Putamen (tissue), 1 donor: ENCODE measurements at regions not wholly inside any gene's neighbourhood (a gene's known extent, or its start where the extent isn't known, plus 50 kb on each side); places are given as distances from the start of the nearest gene placed in this dataset.
"Not testable (repeated sequence)": the region's sequence is repeated elsewhere in the genome, so short reads cannot be mapped to it uniquely, and the experiment has no call there.

Experiments used
- DNase-seq: peaks from one replicate; pipeline ENCODE4 v3.0.0-alpha.2; 2016; ENCODE audit warnings: low spot score

GRCh38 chr6:169406804-169407203, 153.2 kb upstream of the THBS2 start:
- no peak for DNase-seq

- no peak for DNase-seq
Observed at GRCh38 chr6:169406034-169406433, 152.4 kb upstream of the THBS2 start.

- DNase-seq, result no peak
Observed at GRCh38 chr6:169404828-169405227, 151.2 kb upstream of the THBS2 start.

GRCh38 chr6:169398342-169399105, 144.9 kb upstream of the THBS2 start:
- DNase-seq, result no peak

- no peak for DNase-seq
Observed at GRCh38 chr6:169397684-169398083, 144.0 kb upstream of the THBS2 start.

- no peak for DNase-seq
Observed at GRCh38 chr6:169396554-169397163, 143.0 kb upstream of the THBS2 start.

GRCh38 chr6:169396009-169396539, 142.4 kb upstream of the THBS2 start:
- DNase-seq, result not testable (repeated sequence)

GRCh38 chr6:169395080-169395805, 141.6 kb upstream of the THBS2 start:
- no peak for DNase-seq

- no peak for DNase-seq
Observed at GRCh38 chr6:169393753-169394152, 140.1 kb upstream of the THBS2 start.

GRCh38 chr6:169391473-169392071, 137.9 kb upstream of the THBS2 start:
- DNase-seq, result no peak

- DNase-seq, result no peak
Observed at GRCh38 chr6:169388395-169389166, 134.9 kb upstream of the THBS2 start.

GRCh38 chr6:169387809-169388383, 134.2 kb upstream of the THBS2 start:
- no peak for DNase-seq

GRCh38 chr6:169386411-169387057, 132.9 kb upstream of the THBS2 start:
- DNase-seq, result no peak

- no peak for DNase-seq
Observed at GRCh38 chr6:169385237-169385880, 131.7 kb upstream of the THBS2 start.

GRCh38 chr6:169384291-169384690, 130.6 kb upstream of the THBS2 start:
- no peak for DNase-seq

GRCh38 chr6:169383265-169383664, 129.6 kb upstream of the THBS2 start:
- DNase-seq, result no peak

- DNase-seq, result no peak
Observed at GRCh38 chr6:169382735-169383134, 129.1 kb upstream of the THBS2 start.

GRCh38 chr6:169381988-169382387, 128.3 kb upstream of the THBS2 start:
- no peak for DNase-seq

- no peak for DNase-seq
Observed at GRCh38 chr6:169380493-169380892, 126.8 kb upstream of the THBS2 start.

- no peak for DNase-seq
Observed at GRCh38 chr6:169379495-169380070, 125.9 kb upstream of the THBS2 start.
